H9 (cell line): ENCODE measurements at regions not wholly inside any gene's neighbourhood (a gene's known extent, or its start where the extent isn't known, plus 50 kb on each side); places are given as distances from the start of the nearest gene placed in this dataset.

Experiments
- DNase-seq: peaks from one replicate; pipeline ENCODE4 v3.0.0-alpha.2; 2017
- H2AFZ ChIP-seq: one replicate; pipeline ENCODE4 v1.6.1; 2013; ENCODE audit warnings: mild to moderate bottlenecking, low read length, control low read depth, moderate library complexity
- H2AK5ac ChIP-seq: 2 replicates; pipeline ENCODE4 v1.6.1; 2013; ENCODE audit warnings: low read length, control low read depth, mixed read lengths; ENCODE audit not compliant: insufficient read length
- H2BK120ac ChIP-seq: one replicate; pipeline ENCODE4 v1.6.1; 2013; ENCODE audit warnings: low read depth, mild to moderate bottlenecking, low read length, control low read depth, inconsistent platforms; ENCODE audit not compliant: poor library complexity, severe bottlenecking
- H2BK12ac ChIP-seq: 2 replicates; pipeline ENCODE4 v1.6.1; 2013; ENCODE audit warnings: low read length, control low read depth, mixed read lengths, low read depth; ENCODE audit not compliant: insufficient read length
- H2BK15ac ChIP-seq: 2 replicates; pipeline ENCODE4 v1.6.1; 2013; ENCODE audit warnings: low read depth, low read length, control low read depth
- H2BK20ac ChIP-seq: one replicate; pipeline ENCODE4 v1.6.1; 2013; ENCODE audit warnings: low read depth, mild to moderate bottlenecking, low read length, control low read depth, inconsistent platforms; ENCODE audit not compliant: poor library complexity, severe bottlenecking
- H2BK5ac ChIP-seq: 2 replicates; pipeline ENCODE4 v1.6.1; 2013; ENCODE audit warnings: low read length, control low read depth, mixed read lengths; ENCODE audit not compliant: insufficient read length
- H3K14ac ChIP-seq: 2 replicates; pipeline ENCODE4 v1.6.1; 2013; ENCODE audit warnings: low read length, control low read depth; ENCODE audit not compliant: insufficient read depth
- H3K18ac ChIP-seq: 2 replicates; pipeline ENCODE4 v1.6.1; 2013; ENCODE audit warnings: low read depth, mild to moderate bottlenecking, mixed read lengths, low read length, control low read depth; ENCODE audit not compliant: insufficient read length
- H3K23ac ChIP-seq: 2 replicates; pipeline ENCODE4 v1.6.1; 2013; ENCODE audit warnings: low read length, control low read depth, mixed read lengths, low read depth; ENCODE audit not compliant: insufficient read length
- H3K23me2 ChIP-seq: 2 replicates; pipeline ENCODE4 v1.6.1; 2013; ENCODE audit warnings: low read depth, mild to moderate bottlenecking, mixed read lengths, low read length, control low read depth; ENCODE audit not compliant: insufficient read length, poor library complexity, severe bottlenecking
- H3K27ac ChIP-seq: 2 replicates; pipeline ENCODE4 v1.5.1; 2013; ENCODE audit warnings: low read length, control low read depth, mixed read lengths, low read depth; ENCODE audit not compliant: insufficient read length
- H3K27me3 ChIP-seq: 2 replicates; pipeline ENCODE4 v1.6.1; 2013; ENCODE audit warnings: low read length, control low read depth, inconsistent platforms; ENCODE audit not compliant: insufficient read depth
- H3K4ac ChIP-seq: 2 replicates; pipeline ENCODE4 v1.6.1; 2013; ENCODE audit warnings: low read depth, mild to moderate bottlenecking, control low read depth, inconsistent platforms, low read length, moderate library complexity
- H3K4me1 ChIP-seq: 2 replicates; pipeline ENCODE4 v1.6.1; 2013; ENCODE audit warnings: low read length, control low read depth, inconsistent platforms; ENCODE audit not compliant: insufficient read depth
- H3K4me2 ChIP-seq: 2 replicates; pipeline ENCODE4 v1.6.1; 2013; ENCODE audit warnings: low read length, control low read depth, mixed read lengths; ENCODE audit not compliant: insufficient read length, insufficient read depth
- H3K56ac ChIP-seq: 2 replicates; pipeline ENCODE4 v1.6.1; 2013; ENCODE audit warnings: low read depth, mild to moderate bottlenecking, mixed read lengths, low read length, control low read depth; ENCODE audit not compliant: insufficient read length
- H3K79me1 ChIP-seq: 2 replicates; pipeline ENCODE4 v1.6.1; 2013; ENCODE audit warnings: low read depth, mild to moderate bottlenecking, moderate library complexity, low read length, control low read depth, inconsistent platforms; ENCODE audit not compliant: insufficient read depth, poor library complexity, severe bottlenecking
- H3K79me2 ChIP-seq: 2 replicates; pipeline ENCODE4 v1.6.1; 2013; ENCODE audit warnings: low read length, control low read depth, inconsistent platforms; ENCODE audit not compliant: insufficient read depth
- H3K9ac ChIP-seq: 2 replicates; pipeline ENCODE4 v1.6.1; 2013; ENCODE audit warnings: low read length, control low read depth, mixed read lengths; ENCODE audit not compliant: insufficient read length; ENCODE audit errors: extremely low read depth
- H3K9me3 ChIP-seq: one replicate; pipeline ENCODE4 v1.6.1; 2013; ENCODE audit warnings: low read depth, low read length, inconsistent platforms; ENCODE audit not compliant: control insufficient read depth
- H3T11ph ChIP-seq: one replicate; pipeline ENCODE4 v1.6.1; 2013; ENCODE audit warnings: mild to moderate bottlenecking, low read length, control low read depth, inconsistent platforms
- H4K20me1 ChIP-seq: one replicate; pipeline ENCODE4 v1.6.1; 2013; ENCODE audit not compliant: control insufficient read depth, insufficient read length, insufficient read depth
- H4K5ac ChIP-seq: 2 replicates; pipeline ENCODE4 v1.6.1; 2013; ENCODE audit warnings: low read depth, mild to moderate bottlenecking, mixed read lengths, low read length, control low read depth; ENCODE audit not compliant: insufficient read length
- H4K8ac ChIP-seq: replicated peaks from 2 replicates; pipeline ENCODE4 v1.6.1; 2013; ENCODE audit warnings: low read length, control low read depth, mixed read lengths, low read depth; ENCODE audit not compliant: insufficient read length
- H4K91ac ChIP-seq: 2 replicates; pipeline ENCODE4 v1.6.1; 2013; ENCODE audit warnings: low read depth, mild to moderate bottlenecking, moderate library complexity, mixed read lengths, low read length, control low read depth; ENCODE audit not compliant: insufficient read length
- H3K27ac Mint-ChIP-seq, 3 experiments: 2 replicates in 2 of 3; 3 replicates in 1 of 3; pipeline ENCODE4 v1.8.0; 2020 to 2021; ENCODE audit warnings: mixed read lengths in 3 of 3, mild to moderate bottlenecking in 1 of 3, moderate library complexity in 1 of 3
- H3K27me3 Mint-ChIP-seq: 2 replicates; pipeline ENCODE4 v1.8.0; 2021; ENCODE audit warnings: low read depth, mild to moderate bottlenecking, moderate library complexity, mixed read lengths
- H3K36me3 Mint-ChIP-seq, 3 experiments: 2 replicates in 2 of 3; 3 replicates in 1 of 3; pipeline ENCODE4 v1.8.0; 2020 to 2021; ENCODE audit warnings: low read depth in 3 of 3, mixed read lengths in 3 of 3; ENCODE audit not compliant: insufficient read depth in 1 of 3
- H3K4me1 Mint-ChIP-seq, 2 experiments: 2 replicates each; pipeline ENCODE4 v1.8.0; 2020; ENCODE audit warnings: mixed read lengths in 2 of 2
- H3K4me3 Mint-ChIP-seq, 2 experiments: 2 replicates in 1 of 2; 3 replicates in 1 of 2; pipeline ENCODE4 v1.8.0; 2020 to 2021; ENCODE audit warnings: mild to moderate bottlenecking in 2 of 2, mixed read lengths in 2 of 2, moderate library complexity in 1 of 2
- H3K9me3 Mint-ChIP-seq, 2 experiments: 2 replicates in 1 of 2; 3 replicates in 1 of 2; pipeline ENCODE4 v1.8.0; 2020; ENCODE audit warnings: mild to moderate bottlenecking in 2 of 2, mixed read lengths in 2 of 2, moderate library complexity in 1 of 2
- WGBS: extraction: QIAGEN DNeasy Blood & Tissue Kit; methylation state at CpG from one replicate; pipeline ENCODE4 v1.1.7; 2013; ENCODE audit warnings: missing lambda C conversion rate, low lambda C conversion rate, mixed read lengths; ENCODE audit not compliant: insufficient read length; ENCODE audit errors: extremely low coverage; 5-methylcytosine and 5-hydroxymethylcytosine counted together
- TF ChIP-seq, protein P1 (sequence below): fragments of 200-600 bp; sonication (generic); conservative IDR thresholded peaks from 3 replicates; pipeline ENCODE4 v1.8.0; 2021; ENCODE audit warnings: antibody characterized with exemption, mild to moderate bottlenecking

DNA sequence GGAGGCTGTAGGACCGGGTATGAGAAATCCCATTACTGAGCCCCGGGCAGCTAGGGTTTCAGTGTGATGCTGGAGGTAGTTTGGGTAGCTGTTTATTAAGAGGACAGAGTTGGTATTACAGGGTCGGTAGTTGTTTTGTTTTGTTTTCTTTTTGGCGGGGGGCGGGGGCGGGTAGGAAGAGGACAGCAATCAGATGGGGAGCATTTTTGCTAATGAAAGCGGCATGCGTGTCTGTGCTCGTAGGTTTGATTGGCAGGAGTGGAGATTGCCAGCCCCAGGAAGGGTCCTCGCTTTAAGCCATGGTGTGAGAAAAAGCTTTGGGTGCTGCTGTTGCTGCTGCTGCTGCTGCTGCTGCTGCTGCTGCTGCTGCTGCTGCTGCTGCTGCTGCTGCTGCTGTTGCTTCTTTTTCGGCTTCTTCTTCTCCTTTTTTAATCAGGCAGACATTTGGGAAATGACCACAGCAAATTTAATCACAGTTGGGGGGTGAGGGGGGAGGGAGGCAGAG is 498.5 kb upstream of the ZFHX3 start:
- Histone ChIP-seq H3K27ac (no peak overlapping the region), H2BK15ac (no peak overlapping the region), H2BK12ac (no peak overlapping the region), H3K4ac (no peak overlapping the region), H3K79me1 (no peaks in the 10 kb centered on the region), H4K5ac (no peak overlapping the region), H2AK5ac (no peak overlapping the region), H3K18ac (no peak overlapping the region), H3K14ac (no peak overlapping the region), H2BK5ac (no peak overlapping the region), H2BK20ac (no peak overlapping the region), H3K27me3 (no peaks in the 10 kb centered on the region), H3K56ac (no peak overlapping the region), H3K9ac (no peak overlapping the region), H2BK120ac (no peak overlapping the region), H3K4me2 (no peak overlapping the region), H3K23ac (no peak overlapping the region), H4K8ac (no peak overlapping the region), H3K79me2 (no peaks in the 10 kb centered on the region), H4K91ac (no peak overlapping the region), H3T11ph (no peak overlapping the region), H3K4me1 (peaks cover 5% of the 10 kb centered on the region; the same call in 1 of the 2 replicates), H4K20me1 (no peaks in the 10 kb centered on the region), H2AFZ (no peak overlapping the region), H3K23me2 (no peaks in the 10 kb centered on the region), H3K9me3 (no peaks in the 10 kb centered on the region)
- no peak for DNase-seq
- TF ChIP-seq, protein P1, sequence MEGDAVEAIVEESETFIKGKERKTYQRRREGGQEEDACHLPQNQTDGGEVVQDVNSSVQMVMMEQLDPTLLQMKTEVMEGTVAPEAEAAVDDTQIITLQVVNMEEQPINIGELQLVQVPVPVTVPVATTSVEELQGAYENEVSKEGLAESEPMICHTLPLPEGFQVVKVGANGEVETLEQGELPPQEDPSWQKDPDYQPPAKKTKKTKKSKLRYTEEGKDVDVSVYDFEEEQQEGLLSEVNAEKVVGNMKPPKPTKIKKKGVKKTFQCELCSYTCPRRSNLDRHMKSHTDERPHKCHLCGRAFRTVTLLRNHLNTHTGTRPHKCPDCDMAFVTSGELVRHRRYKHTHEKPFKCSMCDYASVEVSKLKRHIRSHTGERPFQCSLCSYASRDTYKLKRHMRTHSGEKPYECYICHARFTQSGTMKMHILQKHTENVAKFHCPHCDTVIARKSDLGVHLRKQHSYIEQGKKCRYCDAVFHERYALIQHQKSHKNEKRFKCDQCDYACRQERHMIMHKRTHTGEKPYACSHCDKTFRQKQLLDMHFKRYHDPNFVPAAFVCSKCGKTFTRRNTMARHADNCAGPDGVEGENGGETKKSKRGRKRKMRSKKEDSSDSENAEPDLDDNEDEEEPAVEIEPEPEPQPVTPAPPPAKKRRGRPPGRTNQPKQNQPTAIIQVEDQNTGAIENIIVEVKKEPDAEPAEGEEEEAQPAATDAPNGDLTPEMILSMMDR = no peak
- Mint-ChIP-seq H3K4me3 (no peak overlapping the region; a peak in 1 of 5 replicates), H3K36me3 (no peaks in the 10 kb centered on the region), H3K27ac (no peak overlapping the region), H3K27me3 (no peaks in the 10 kb centered on the region), H3K4me1 (peaks cover 45 to 56% of the 10 kb centered on the region in 2 experiments), H3K9me3 (no peaks in the 10 kb centered on the region)
- no CpG with 5 or more reads among the region's 11 CpGs for WGBS
